Endothelial cell of umbilical vein (primary cell): ENCODE measurements at regions not wholly inside any gene's neighbourhood (a gene's known extent, or its start where the extent isn't known, plus 50 kb on each side); places are given as distances from the start of the nearest gene placed in this dataset.

Experiments used
- BruUV-seq: library from RNA; stranded (reverse); fragments of 400-500 nt; replicated peaks from 2 replicates; lab custom pipeline; 2021; lab: Mats Ljungman, UMichigan
- CTCF ChIA-PET: fragments of 300-600, 350-600 bp; sonication (Branson Sonifier 250); formaldehyde crosslinking; loops from one replicate; lab custom pipeline; 2021; ENCODE audit warnings: antibody characterized with exemption, inconsistent platforms; lab: Charles Lee
- POLR2A ChIA-PET: fragments of 300-600, 350-600 bp; sonication (Branson Sonifier 250); formaldehyde crosslinking; loops from one replicate; lab custom pipeline; 2021; ENCODE audit warnings: antibody characterized with exemption, inconsistent platforms; lab: Charles Lee
- DNase-seq: peaks from one replicate; pipeline ENCODE4 v3.0.0-alpha.2; 2011; ENCODE audit warnings: low read depth, low spot score
- FAIRE-seq: peaks from 2 replicates; lab custom pipeline; 2011; peaks lifted over from hg19 to GRCh38; lab: Jason Lieb, UNC
- H2AFZ ChIP-seq: 2 replicates; pipeline ENCODE4 v1.6.0; 2012; ENCODE audit warnings: low read depth, low read length, control low read depth, inconsistent platforms
- H3K27ac ChIP-seq: 2 replicates; pipeline ENCODE4 v1.5.1; 2011; ENCODE audit warnings: low read depth, mild to moderate bottlenecking, control low read depth, low read length, moderate library complexity; ENCODE audit not compliant: insufficient read depth
- H3K27me3 ChIP-seq, 2 experiments: 2 replicates each; pipeline versions ENCODE4 v1.6.0 to v1.6.1; 2011; ENCODE audit warnings: low read length in 2 of 2, mixed read lengths in 1 of 2; ENCODE audit not compliant: control insufficient read depth in 2 of 2, insufficient read depth in 2 of 2
- H3K36me3 ChIP-seq, 2 experiments: 2 replicates in 1 of 2; 3 replicates in 1 of 2; pipeline ENCODE4 v1.5.1; 2011; ENCODE audit warnings: low read length in 2 of 2, mild to moderate bottlenecking in 1 of 2, moderate library complexity in 1 of 2; ENCODE audit not compliant: control insufficient read depth in 2 of 2, insufficient read depth in 2 of 2; ENCODE audit errors: extremely low read depth in 1 of 2
- H3K4me1 ChIP-seq: 3 replicates; pipeline ENCODE4 v1.5.1; 2011; ENCODE audit warnings: mild to moderate bottlenecking, low read length; ENCODE audit not compliant: control insufficient read depth, insufficient read depth; ENCODE audit errors: extremely low read depth
- H3K4me2 ChIP-seq: 2 replicates; pipeline ENCODE4 v1.6.1; 2011; ENCODE audit warnings: low read length, control low read depth, mixed read lengths; ENCODE audit not compliant: insufficient read depth
- H3K4me3 ChIP-seq, 3 experiments: fragments of 200-600 bp in 1 of 3; sonication (generic), shearing (Covaris generic) in 1 of 3; replicated peaks in 1 of 3; 2 replicates each; pipeline ENCODE4 v1.5.1; 2011 to 2016; ENCODE audit warnings: control low read depth in 3 of 3, low read length in 3 of 3, mild to moderate bottlenecking in 2 of 3, inconsistent platforms in 1 of 3, low read depth in 1 of 3, moderate library complexity in 1 of 3; ENCODE audit not compliant: insufficient read depth in 1 of 3
- H3K79me2 ChIP-seq: 2 replicates; pipeline ENCODE4 v1.6.0; 2012; ENCODE audit warnings: low read length, inconsistent platforms; ENCODE audit not compliant: control insufficient read depth, insufficient read depth
- H3K9ac ChIP-seq: replicated peaks from 2 replicates; pipeline ENCODE3; 2011; ENCODE audit warnings: low read length, control low read depth; ENCODE audit not compliant: insufficient read depth; ENCODE audit errors: extremely low read depth
- H3K9me1 ChIP-seq: replicated peaks from 3 replicates; pipeline ENCODE4 v1.6.0; 2011; ENCODE audit warnings: mild to moderate bottlenecking, low read length; ENCODE audit not compliant: control insufficient read depth, insufficient read depth; ENCODE audit errors: extremely low read depth
- H3K9me3 ChIP-seq: replicated peaks from 2 replicates; pipeline ENCODE4 v1.5.1; 2012; ENCODE audit warnings: low read length, inconsistent platforms; ENCODE audit not compliant: control insufficient read depth, insufficient read depth
- H4K20me1 ChIP-seq: replicated peaks from 2 replicates; pipeline ENCODE3; 2011; ENCODE audit warnings: mild to moderate bottlenecking, low read length; ENCODE audit not compliant: control insufficient read depth, insufficient read depth; ENCODE audit errors: extremely low read depth
- EZH2 ChIP-seq: IDR thresholded peaks from 2 replicates; pipeline ENCODE4 v1.6.1; 2012; ENCODE audit warnings: borderline replicate concordance, low read depth, mild to moderate bottlenecking, moderate library complexity, low read length, inconsistent platforms; ENCODE audit not compliant: severe bottlenecking
- FOS ChIP-seq: IDR thresholded peaks from 2 replicates; pipeline ENCODE4 v1.6.1; 2011; ENCODE audit warnings: mild to moderate bottlenecking, low read length, moderate library complexity, borderline replicate concordance; ENCODE audit not compliant: insufficient read depth
- GATA2 ChIP-seq: IDR thresholded peaks from 2 replicates; pipeline ENCODE4 v1.7.0; 2011; ENCODE audit warnings: low read depth, mild to moderate bottlenecking, moderate library complexity, mixed read lengths, low read length; ENCODE audit not compliant: insufficient read length, insufficient read depth
- JUN ChIP-seq: IDR thresholded peaks from 2 replicates; pipeline ENCODE4 v1.6.1; 2011; ENCODE audit warnings: borderline replicate concordance, low read depth; ENCODE audit not compliant: insufficient read length, insufficient read depth
- MYC ChIP-seq: IDR thresholded peaks from one replicate; pipeline ENCODE4 v1.6.1; 2011; ENCODE audit warnings: mild to moderate bottlenecking, low read depth, low read length
- POLR2AphosphoS5 ChIP-seq: IDR thresholded peaks from 2 replicates; pipeline ENCODE4 v1.6.1; 2012; ENCODE audit warnings: low read depth, mild to moderate bottlenecking, control low read depth, low read length, moderate library complexity; ENCODE audit not compliant: insufficient read depth
- dilution Hi-C: fragments of 300-500 bp; cut with MboI; formaldehyde crosslinking; loops from one replicate; pipeline ENCODE4 v1.15.0; 2019; ENCODE audit warnings: low sequenced_read_pairs; ENCODE audit not compliant: extremely low pct_ligation_motif_present
- intact Hi-C: fragments of 100-400 bp; cut with micrococcal nuclease; formaldehyde crosslinking; loops from one replicate; pipeline ENCODE4 v1.10.0; 2022
- TF ChIP-seq, protein P1 (sequence below), 2 donors: IDR thresholded peaks; 1 replicate in 1 of 2; 2 replicates in 1 of 2; pipeline ENCODE4 v1.5.1; 2011; ENCODE audit warnings: low read length in 2 of 2, mild to moderate bottlenecking in 2 of 2, moderate library complexity in 2 of 2, control low read depth in 1 of 2, inconsistent platforms in 1 of 2, low read depth in 1 of 2; ENCODE audit not compliant: insufficient read depth in 1 of 2; ENCODE audit errors: extremely low read depth in 1 of 2

DNA sequence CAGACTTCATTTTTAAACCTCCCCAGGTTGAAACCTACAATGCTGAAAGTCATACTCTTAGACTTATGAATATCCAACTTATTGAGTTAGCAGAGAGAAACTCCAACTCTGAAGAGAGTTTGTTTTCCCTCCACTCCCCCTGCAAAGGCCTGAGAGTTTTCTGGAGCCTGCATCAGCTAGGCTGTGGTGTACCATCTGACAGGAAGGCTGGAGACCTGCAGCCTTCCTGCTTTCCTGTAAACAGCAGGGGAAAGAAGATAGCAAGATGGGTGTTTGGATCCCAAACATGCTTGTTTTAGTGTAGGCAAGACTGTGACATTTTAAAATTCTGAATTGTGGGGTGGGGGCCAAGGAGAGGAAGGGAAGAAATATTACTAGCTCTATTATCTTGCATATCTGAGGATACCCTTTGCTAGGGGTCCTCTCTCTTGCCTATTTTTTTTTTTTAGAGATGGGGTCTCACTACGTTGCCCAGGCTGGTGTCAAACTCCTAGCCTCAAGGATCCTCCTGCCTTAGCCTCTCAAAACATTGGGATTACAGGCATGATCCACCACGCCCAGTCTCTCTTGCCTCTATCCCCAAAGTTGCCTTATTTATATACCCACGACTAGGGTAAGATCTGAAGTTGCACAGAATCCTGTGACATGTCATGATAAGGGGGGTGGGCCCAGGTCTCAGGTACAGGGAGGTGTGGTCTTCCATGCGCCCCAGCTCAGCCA lies 51.0 kb upstream of the USP3 start:
- H3K4me3 ChIP-seq = no peak overlapping the region
- POLR2A ChIA-PET = interaction anchor here (0.7 kb wide), 1 partner anchor 156 kb away, joined by 3 read pairs; no protein-coding TSS in a partner anchor
- no peaks in the 10 kb centered on the region for H4K20me1 ChIP-seq
- H3K79me2 ChIP-seq = no peaks in the 10 kb centered on the region
- no peak overlapping the region for H3K27ac ChIP-seq
- dilution Hi-C loops = no loop called here
- CTCF ChIA-PET = interaction anchor here (0.8 to 2.1 kb wide), 4 partner anchors 9 to 34 kb away, joined by 3 to 11 read pairs (median 4); no protein-coding TSS in a partner anchor
- H3K9me3 ChIP-seq = no peaks in the 10 kb centered on the region
- no peaks in the 10 kb centered on the region for H3K9me1 ChIP-seq
- BruUV-seq = no TSS peak
- H3K4me2 ChIP-seq = no peak overlapping the region
- intact Hi-C loops = no loop called here
- H3K9ac ChIP-seq = no peak overlapping the region
- FAIRE-seq = no peak
- H3K27me3 ChIP-seq = peaks cover 0 to 2% of the 10 kb centered on the region in 2 experiments
- no peaks in the 10 kb centered on the region for H3K36me3 ChIP-seq
- H3K4me1 ChIP-seq = no peaks in the 10 kb centered on the region
- TF ChIP-seq POLR2AphosphoS5 (no peak), MYC (no peak), GATA2 (no peak), EZH2 (no peak), FOS (no peak), JUN (no peak)
- TF ChIP-seq, protein P1, sequence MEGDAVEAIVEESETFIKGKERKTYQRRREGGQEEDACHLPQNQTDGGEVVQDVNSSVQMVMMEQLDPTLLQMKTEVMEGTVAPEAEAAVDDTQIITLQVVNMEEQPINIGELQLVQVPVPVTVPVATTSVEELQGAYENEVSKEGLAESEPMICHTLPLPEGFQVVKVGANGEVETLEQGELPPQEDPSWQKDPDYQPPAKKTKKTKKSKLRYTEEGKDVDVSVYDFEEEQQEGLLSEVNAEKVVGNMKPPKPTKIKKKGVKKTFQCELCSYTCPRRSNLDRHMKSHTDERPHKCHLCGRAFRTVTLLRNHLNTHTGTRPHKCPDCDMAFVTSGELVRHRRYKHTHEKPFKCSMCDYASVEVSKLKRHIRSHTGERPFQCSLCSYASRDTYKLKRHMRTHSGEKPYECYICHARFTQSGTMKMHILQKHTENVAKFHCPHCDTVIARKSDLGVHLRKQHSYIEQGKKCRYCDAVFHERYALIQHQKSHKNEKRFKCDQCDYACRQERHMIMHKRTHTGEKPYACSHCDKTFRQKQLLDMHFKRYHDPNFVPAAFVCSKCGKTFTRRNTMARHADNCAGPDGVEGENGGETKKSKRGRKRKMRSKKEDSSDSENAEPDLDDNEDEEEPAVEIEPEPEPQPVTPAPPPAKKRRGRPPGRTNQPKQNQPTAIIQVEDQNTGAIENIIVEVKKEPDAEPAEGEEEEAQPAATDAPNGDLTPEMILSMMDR (IDR thresholded peaks at IDR 0.05; ENCODE audit: extremely low read depth in 1 of 2, insufficient read depth in 1 of 2, low read depth in 1 of 2, low read length in 2 of 2) = no peak
- H2AFZ ChIP-seq = no peak overlapping the region
- DNase-seq = peak; percentile 60
